ENCODE measurements at regions not wholly inside any gene's neighbourhood (a gene's known extent, or its start where the extent isn't known, plus 50 kb on each side); places are given as distances from the start of the nearest gene placed in this dataset.

DNA sequence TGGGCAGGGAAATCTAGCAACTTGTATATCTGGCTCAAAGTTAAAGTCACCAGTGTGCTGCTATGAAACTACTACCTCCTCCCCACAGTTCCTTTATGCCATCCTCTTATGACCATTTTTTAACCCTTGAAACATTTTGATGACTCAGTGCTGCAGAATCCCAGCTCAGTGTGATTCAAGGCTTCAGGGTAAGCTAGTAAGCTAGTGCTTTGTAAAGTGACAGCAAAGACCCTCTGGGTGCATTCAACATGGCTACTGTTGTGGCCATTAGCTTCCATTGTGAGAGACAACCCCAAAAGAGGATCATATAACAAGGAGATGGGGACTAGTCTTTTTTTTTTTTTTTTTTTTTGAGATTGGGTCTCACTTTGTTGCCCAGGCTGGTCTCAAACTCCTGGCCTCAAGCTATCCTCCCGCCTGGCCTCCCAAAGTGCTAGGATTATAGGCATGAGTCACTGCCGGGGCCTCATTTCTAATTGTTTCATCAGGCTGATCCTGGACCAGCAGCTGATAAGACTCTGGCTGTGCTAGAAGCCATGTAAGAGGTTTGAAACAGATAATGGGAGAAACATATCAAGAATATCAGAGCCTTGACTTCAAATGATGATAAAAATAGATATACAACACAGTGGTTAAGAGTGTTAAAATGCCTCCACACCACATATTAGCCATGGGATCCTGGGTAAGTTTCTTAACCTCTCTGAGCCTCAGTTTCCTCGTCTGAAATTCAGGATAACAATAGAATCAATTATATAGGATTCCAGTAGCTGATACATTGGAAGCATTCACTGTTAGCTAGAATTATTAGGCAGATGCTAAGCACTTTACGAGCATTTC is 65.7 kb upstream of the RTN4 start:
- no peak overlapping the region for H3K4me3 ChIP-seq (replicated peaks in 1 of 2; ENCODE audit: low read depth in 2 of 2, low read length in 2 of 2)

DNA sequence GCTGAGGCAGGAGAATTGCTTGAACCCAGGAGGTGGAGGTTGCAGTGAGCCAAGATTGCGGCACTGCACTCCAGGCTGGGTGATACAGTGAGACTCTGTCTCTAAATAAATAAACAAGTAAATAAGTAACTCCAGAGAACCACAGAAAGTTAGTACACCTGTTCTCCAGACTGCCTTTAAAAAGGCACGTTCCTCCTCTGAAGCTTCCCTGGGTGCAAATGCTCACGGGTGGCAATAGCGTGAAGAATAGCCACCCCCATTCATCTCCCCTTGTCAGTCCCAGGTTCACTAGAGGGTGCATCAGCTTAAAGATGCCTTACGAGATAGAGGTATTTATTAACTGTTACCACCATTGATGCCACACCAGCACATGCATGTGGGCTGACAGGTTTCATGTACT is 64.3 kb upstream of the RTN4 start:
- TF ChIP-seq, protein P1, sequence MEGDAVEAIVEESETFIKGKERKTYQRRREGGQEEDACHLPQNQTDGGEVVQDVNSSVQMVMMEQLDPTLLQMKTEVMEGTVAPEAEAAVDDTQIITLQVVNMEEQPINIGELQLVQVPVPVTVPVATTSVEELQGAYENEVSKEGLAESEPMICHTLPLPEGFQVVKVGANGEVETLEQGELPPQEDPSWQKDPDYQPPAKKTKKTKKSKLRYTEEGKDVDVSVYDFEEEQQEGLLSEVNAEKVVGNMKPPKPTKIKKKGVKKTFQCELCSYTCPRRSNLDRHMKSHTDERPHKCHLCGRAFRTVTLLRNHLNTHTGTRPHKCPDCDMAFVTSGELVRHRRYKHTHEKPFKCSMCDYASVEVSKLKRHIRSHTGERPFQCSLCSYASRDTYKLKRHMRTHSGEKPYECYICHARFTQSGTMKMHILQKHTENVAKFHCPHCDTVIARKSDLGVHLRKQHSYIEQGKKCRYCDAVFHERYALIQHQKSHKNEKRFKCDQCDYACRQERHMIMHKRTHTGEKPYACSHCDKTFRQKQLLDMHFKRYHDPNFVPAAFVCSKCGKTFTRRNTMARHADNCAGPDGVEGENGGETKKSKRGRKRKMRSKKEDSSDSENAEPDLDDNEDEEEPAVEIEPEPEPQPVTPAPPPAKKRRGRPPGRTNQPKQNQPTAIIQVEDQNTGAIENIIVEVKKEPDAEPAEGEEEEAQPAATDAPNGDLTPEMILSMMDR (IDR thresholded peaks at IDR 0.05; ENCODE audit: low read depth, low read length): no peak
- no peak overlapping the region for H3K4me3 ChIP-seq (replicated peaks in 1 of 2; ENCODE audit: low read depth in 2 of 2, low read length in 2 of 2)
- DNase-seq (ENCODE audit: low read depth in 2 of 2): no peak

More for the DNA sequence above, 65.7 kb upstream of the RTN4 start:
- TF ChIP-seq, protein P1 (IDR thresholded peaks at IDR 0.05; ENCODE audit: low read depth, low read length): no peak
- peak; percentile 54 to 74 for DNase-seq (ENCODE audit: low read depth in 2 of 2)

DNA sequence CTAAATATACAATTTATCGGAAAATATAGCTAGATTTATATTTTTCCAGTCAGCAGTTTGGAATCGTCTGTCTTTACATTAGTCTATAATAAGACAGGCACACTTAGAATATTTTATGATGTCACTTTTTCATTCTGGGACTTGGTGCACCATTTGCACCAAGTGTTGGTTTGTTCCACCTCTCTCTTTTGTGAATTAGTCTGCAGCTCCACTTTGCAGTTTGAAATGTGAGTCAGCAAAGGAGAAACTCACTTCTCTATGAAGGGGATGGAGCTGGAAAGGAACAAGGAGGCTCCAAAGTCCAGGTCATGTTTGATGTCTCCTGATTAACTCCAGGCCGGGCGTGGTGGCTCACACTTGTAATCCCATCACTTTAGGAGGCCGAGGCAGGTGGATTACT is 63.8 kb upstream of the RTN4 start:
- TF ChIP-seq, protein P1 (IDR thresholded peaks at IDR 0.05; ENCODE audit: low read depth, low read length): no peak
- no peak for DNase-seq (ENCODE audit: low read depth in 2 of 2)
- H3K4me3 ChIP-seq (replicated peaks in 1 of 2; ENCODE audit: low read depth in 2 of 2, low read length in 2 of 2): no peak overlapping the region

DNA sequence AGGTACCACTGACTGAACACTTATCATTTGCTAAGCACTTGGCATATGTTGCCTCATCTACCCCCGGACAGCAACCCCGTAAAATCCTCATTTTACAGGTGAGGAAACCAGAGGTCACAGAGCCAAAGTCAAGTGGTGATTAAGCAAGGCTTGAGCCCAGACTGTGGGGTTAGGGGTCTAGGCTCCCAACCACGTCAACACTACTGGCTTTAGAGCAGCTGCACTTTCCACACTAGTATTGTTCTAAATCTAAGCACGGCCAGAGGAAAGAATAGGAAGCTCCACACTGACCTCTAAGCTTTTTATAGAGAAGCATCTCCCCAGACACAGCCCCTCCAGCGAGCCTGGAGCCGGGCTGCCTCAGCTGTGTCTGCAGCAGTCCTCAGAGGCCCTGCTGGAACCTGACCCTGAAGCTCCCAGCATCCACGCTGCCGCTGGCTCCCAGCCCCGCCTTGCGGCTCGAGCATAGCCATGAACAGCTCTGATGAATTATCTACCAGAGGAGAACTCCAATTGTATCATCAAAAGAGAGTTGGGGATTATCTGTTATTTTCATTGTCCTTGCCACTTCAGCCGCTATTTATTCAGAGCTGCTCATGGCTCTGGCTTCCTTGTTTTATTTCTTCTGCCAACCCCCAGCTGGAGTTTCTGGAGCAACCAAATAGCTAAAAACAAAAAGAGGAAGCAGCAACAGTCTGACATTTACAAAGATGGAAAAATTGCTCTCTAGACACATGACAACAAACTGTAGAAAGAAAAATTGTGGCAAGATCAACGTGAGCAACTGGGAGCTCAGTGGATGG is 62.2 kb upstream of the RTN4 start:
- DNase-seq (ENCODE audit: low read depth in 2 of 2): peak; percentile 74 to 82
- H3K4me3 ChIP-seq (replicated peaks in 1 of 2; ENCODE audit: low read depth in 2 of 2, low read length in 2 of 2): no peak overlapping the region
- TF ChIP-seq, protein P1 (IDR thresholded peaks at IDR 0.05; ENCODE audit: low read depth, low read length): peak; percentile 18

DNA sequence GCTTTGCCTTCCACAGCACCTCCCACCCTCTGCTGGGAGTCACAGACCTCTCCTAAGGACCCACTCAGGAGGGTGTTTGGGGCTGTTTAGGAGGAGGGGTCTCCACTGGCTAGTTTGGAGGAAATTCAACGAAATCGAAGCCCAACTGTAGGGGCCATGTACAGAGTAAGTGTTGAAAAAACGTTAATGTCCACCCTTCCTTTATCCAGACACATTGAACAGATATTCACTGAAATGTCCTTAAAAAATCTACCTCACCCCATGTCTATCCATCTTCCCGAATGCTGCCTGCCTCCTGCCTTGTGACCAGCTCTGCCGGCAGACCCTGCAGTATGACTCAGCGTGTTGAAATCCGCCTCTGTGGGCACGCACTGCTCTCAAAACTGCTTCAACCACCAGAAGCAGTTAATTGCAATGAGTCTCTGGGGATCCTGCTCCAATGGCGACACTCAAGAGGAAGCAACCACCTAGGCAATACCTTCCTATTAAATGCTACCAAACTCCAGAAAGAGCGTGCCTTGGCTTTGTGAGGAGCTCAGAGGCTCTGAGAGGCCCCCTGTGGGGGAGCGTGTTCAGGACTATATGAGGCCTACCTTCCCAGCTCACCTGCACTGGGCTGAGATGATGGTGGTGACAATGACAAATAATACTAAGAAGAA is 61.4 kb upstream of the RTN4 start:
- no peak overlapping the region for H3K4me3 ChIP-seq (replicated peaks in 1 of 2; ENCODE audit: low read depth in 2 of 2, low read length in 2 of 2)
- TF ChIP-seq, protein P1 (IDR thresholded peaks at IDR 0.05; ENCODE audit: low read depth, low read length): no peak
- DNase-seq (ENCODE audit: low read depth in 2 of 2): peak; percentile 93 to 95

DNA sequence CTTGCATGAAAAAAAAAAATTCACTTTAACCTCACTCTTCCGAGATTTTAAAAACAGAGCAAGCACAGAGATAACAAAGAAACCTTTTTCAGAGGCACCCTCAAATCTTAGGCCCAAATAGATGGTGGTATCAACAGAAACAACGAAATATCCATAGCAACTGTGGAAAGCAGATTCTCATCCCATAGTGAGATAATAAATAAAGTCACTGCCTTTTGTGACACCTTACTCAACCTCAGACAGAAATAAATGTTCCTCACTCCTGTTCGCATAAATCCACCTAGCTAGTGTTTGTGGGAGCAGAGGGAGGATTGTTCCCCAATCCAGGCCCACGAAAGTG is 60.9 kb upstream of the RTN4 start:
- DNase-seq (ENCODE audit: low read depth in 2 of 2): no peak
- TF ChIP-seq, protein P1 (IDR thresholded peaks at IDR 0.05; ENCODE audit: low read depth, low read length): no peak
- H3K4me3 ChIP-seq (replicated peaks in 1 of 2; ENCODE audit: low read depth in 2 of 2, low read length in 2 of 2): no peak overlapping the region
